ENCODE measurements at regions not wholly inside any gene's neighbourhood (a gene's known extent, or its start where the extent isn't known, plus 50 kb on each side); places are given as distances from the start of the nearest gene placed in this dataset.
A peak's percentile ranks its signal among the peaks of the same experiment; 100 is the strongest.

- Mint-ChIP-seq H3K36me3 (no peaks in the 10 kb centered on the region), H3K27me3 (no peaks in the 10 kb centered on the region), H3K27ac (no peak overlapping the region), H3K4me1 (ENCODE audit: unreplicated experiment) (no peaks in the 10 kb centered on the region), H3K9me3 (no peaks in the 10 kb centered on the region), H3K4me3 (no peak overlapping the region)
- TF ChIP-seq CTCF (conservative IDR thresholded peaks at IDR 0.05) = no peak
- no peak for DNase-seq (ENCODE audit: extremely low spot score, unreplicated experiment)
Measured at GRCh38 chr6:68546620-68547019, 88.5 kb upstream of the ADGRB3 start.

DNA sequence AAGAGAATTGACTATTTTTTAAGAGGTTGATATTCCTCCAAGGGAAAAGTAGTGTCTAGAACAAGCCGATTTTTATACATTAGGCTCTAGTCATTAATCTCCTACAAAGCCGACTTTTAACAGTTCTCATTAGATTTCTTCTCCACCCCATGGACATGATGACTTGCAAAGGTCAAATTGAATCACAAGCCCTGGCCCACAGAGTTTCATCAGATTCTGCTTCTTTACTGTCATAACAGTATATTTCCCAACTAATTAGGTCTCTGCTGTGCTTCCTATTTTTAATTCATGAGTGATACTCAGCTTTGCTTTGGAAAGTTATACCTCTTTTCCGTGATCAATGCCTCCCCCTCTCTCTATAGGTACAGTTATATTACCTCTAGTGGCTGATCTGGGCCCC lies 90.6 kb upstream of the ADGRB3 start:
- Mint-ChIP-seq H3K4me1 (ENCODE audit: unreplicated experiment) (no peaks in the 10 kb centered on the region), H3K9me3 (no peaks in the 10 kb centered on the region), H3K36me3 (no peaks in the 10 kb centered on the region), H3K4me3 (no peak overlapping the region), H3K27ac (no peak overlapping the region), H3K27me3 (no peaks in the 10 kb centered on the region)
- no peak for DNase-seq (ENCODE audit: extremely low spot score, unreplicated experiment)
- no peak for TF ChIP-seq CTCF (conservative IDR thresholded peaks at IDR 0.05)

DNA sequence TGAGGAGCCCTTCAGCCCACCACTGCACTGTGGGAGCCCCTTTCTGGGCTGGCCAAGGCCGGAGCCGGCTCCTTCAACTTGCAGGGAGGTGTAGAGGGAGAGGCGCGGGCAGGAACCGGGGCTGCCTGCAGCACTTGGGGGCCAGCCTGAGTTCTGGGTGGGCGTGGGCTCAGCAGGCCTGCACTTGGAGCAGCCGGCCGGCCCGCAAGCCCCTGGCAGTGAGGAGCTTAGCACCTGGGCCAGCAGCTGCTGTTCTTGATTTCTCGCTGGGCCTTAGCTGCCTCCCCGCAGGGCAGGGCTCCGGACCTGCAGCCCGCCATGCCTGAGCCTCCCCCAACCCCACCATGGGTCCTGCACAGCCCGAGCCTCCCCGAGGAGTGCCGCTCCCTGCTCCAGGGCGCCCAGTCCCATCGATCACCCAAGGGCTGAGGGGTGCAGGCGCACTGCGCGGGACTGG lies 101.7 kb upstream of the ADGRB3 start:
- no peak overlapping the region for H3K27ac Mint-ChIP-seq
- no peaks in the 10 kb centered on the region for H3K4me1 Mint-ChIP-seq (ENCODE audit: unreplicated experiment)
- no peaks in the 10 kb centered on the region for H3K9me3 Mint-ChIP-seq
- no peaks in the 10 kb centered on the region for H3K27me3 Mint-ChIP-seq
- peak; percentile 66 for DNase-seq (ENCODE audit: extremely low spot score, unreplicated experiment)
- no peak overlapping the region for H3K4me3 Mint-ChIP-seq
- TF ChIP-seq CTCF (conservative IDR thresholded peaks at IDR 0.05) = no peak
- no peaks in the 10 kb centered on the region for H3K36me3 Mint-ChIP-seq

- TF ChIP-seq CTCF (conservative IDR thresholded peaks at IDR 0.05) = no peak
- DNase-seq (ENCODE audit: extremely low spot score, unreplicated experiment) = no peak
- H3K36me3 Mint-ChIP-seq = no peaks in the 10 kb centered on the region
- H3K9me3 Mint-ChIP-seq = no peaks in the 10 kb centered on the region
- H3K27ac Mint-ChIP-seq = no peak overlapping the region
- no peaks in the 10 kb centered on the region for H3K27me3 Mint-ChIP-seq
- no peaks in the 10 kb centered on the region for H3K4me1 Mint-ChIP-seq (ENCODE audit: unreplicated experiment)
- H3K4me3 Mint-ChIP-seq = no peak overlapping the region
Measured at GRCh38 chr6:68527691-68528090, 107.4 kb upstream of the ADGRB3 start.

GRCh38 chr6:68506911-68507310 lies 128.2 kb upstream of the ADGRB3 start:
- H3K27ac Mint-ChIP-seq = no peak overlapping the region
- H3K36me3 Mint-ChIP-seq = no peaks in the 10 kb centered on the region
- H3K27me3 Mint-ChIP-seq = no peaks in the 10 kb centered on the region
- no peaks in the 10 kb centered on the region for H3K4me1 Mint-ChIP-seq (ENCODE audit: unreplicated experiment)
- no peak overlapping the region for H3K4me3 Mint-ChIP-seq
- H3K9me3 Mint-ChIP-seq = no peaks in the 10 kb centered on the region
- no peak for DNase-seq (ENCODE audit: extremely low spot score, unreplicated experiment)
- no peak for TF ChIP-seq CTCF (conservative IDR thresholded peaks at IDR 0.05)

DNA sequence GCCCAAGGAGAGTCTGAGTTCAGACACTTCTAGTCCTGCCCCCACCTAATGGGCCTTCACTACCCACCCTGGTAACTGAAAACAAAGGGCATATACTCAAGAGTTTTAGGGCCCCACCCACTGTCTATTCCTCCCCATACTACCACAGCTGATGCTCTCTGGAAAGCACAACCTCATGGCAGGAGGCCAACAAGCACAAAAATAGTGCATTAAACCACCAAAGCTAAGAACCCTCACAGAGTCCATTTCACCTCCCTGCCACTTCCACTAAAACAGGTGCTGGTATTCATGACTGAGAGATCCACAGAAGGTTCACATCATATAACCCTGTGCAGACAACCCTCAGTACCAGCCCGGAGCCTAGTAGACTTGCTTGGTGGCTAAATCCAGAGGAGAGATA lies 132.1 kb upstream of the ADGRB3 start:
- no peaks in the 10 kb centered on the region for H3K36me3 Mint-ChIP-seq
- no peak overlapping the region for H3K4me3 Mint-ChIP-seq
- H3K9me3 Mint-ChIP-seq = no peaks in the 10 kb centered on the region
- TF ChIP-seq CTCF (conservative IDR thresholded peaks at IDR 0.05) = no peak
- no peak for DNase-seq (ENCODE audit: extremely low spot score, unreplicated experiment)
- no peaks in the 10 kb centered on the region for H3K27me3 Mint-ChIP-seq
- H3K27ac Mint-ChIP-seq = no peak overlapping the region
- H3K4me1 Mint-ChIP-seq (ENCODE audit: unreplicated experiment) = no peaks in the 10 kb centered on the region
